Suprapubic skin (tissue), 4 donors: ENCODE measurements at regions not wholly inside any gene's neighbourhood (a gene's known extent, or its start where the extent isn't known, plus 50 kb on each side); places are given as distances from the start of the nearest gene placed in this dataset.

Experiments
- DNase-seq, 2 donors: peaks; one replicate each; pipeline ENCODE4 v3.0.0-alpha.2; 2019; ENCODE audit warnings: low spot score in 2 of 2
- H3K27ac ChIP-seq: fragments of 200-600 bp; sonication (generic); one replicate; pipeline ENCODE4 v1.5.1; 2019
- H3K27me3 ChIP-seq: fragments of 200-600 bp; sonication (generic); one replicate; pipeline ENCODE4 v1.5.1; 2019
- H3K36me3 ChIP-seq: fragments of 200-600 bp; sonication (generic); one replicate; pipeline ENCODE4 v1.5.1; 2019
- H3K4me1 ChIP-seq: fragments of 200-600 bp; sonication (generic); one replicate; pipeline ENCODE4 v1.5.1; 2019
- H3K4me3 ChIP-seq: fragments of 200-600 bp; sonication (generic); one replicate; pipeline ENCODE4 v1.5.1; 2019; ENCODE audit warnings: mild to moderate bottlenecking
- H3K9me3 ChIP-seq: fragments of 200-600 bp; sonication (generic); one replicate; pipeline ENCODE4 v1.5.1; 2019
- CTCF ChIP-seq, 2 donors: fragments of 200-600 bp in 1 of 2; fragments of 450-650 bp in 1 of 2; sonication (generic) in 1 of 2; IDR thresholded peaks; one replicate each; pipeline ENCODE4 v1.5.1; 2016 to 2019; ENCODE audit warnings: antibody characterized with exemption in 2 of 2, mild to moderate bottlenecking in 1 of 2, moderate library complexity in 1 of 2
- EP300 ChIP-seq: sonication (generic); formaldehyde crosslinking; IDR thresholded peaks from one replicate; pipeline ENCODE4 v1.6.1; 2017; ENCODE audit warnings: antibody characterized with exemption
- POLR2A ChIP-seq, 2 donors: fragments of 450-650 bp; IDR thresholded peaks; one replicate each; pipeline ENCODE4 v1.6.1; 2017; ENCODE audit warnings: antibody characterized with exemption in 2 of 2, mild to moderate bottlenecking in 2 of 2, moderate library complexity in 2 of 2
- POLR2AphosphoS5 ChIP-seq, 3 donors: sonication (generic); formaldehyde crosslinking; IDR thresholded peaks; one replicate each; pipeline ENCODE4 v1.6.1; 2017; ENCODE audit warnings: antibody characterized with exemption in 3 of 3
- WGBS: methylation state at CpG from one replicate; pipeline ENCODE4 v1.1.5; 2018; 5-methylcytosine and 5-hydroxymethylcytosine counted together

- no peaks in the 10 kb centered on the region for H3K27me3 ChIP-seq
- H3K9me3 ChIP-seq: no peaks in the 10 kb centered on the region
- H3K27ac ChIP-seq: peak overlapping the region; percentile 72
- H3K4me1 ChIP-seq: peaks cover 3% of the 10 kb centered on the region
- no peak for DNase-seq
- no peak overlapping the region for H3K4me3 ChIP-seq
- no peaks in the 10 kb centered on the region for H3K36me3 ChIP-seq
- 77% methylated on average over 3 of the region's 3 CpGs for WGBS
- TF ChIP-seq POLR2A (IDR thresholded peaks at IDR 0.05): no peak
Observed at GRCh38 chr5:107313921-107314320, 356.8 kb downstream of the EFNA5 start.

GRCh38 chr5:107313098-107313497 lies 357.6 kb downstream of the EFNA5 start:
- Histone ChIP-seq H3K27me3 (no peaks in the 10 kb centered on the region), H3K9me3 (no peaks in the 10 kb centered on the region), H3K36me3 (no peaks in the 10 kb centered on the region), H3K4me3 (no peak overlapping the region), H3K27ac (no peak overlapping the region), H3K4me1 (peaks cover 3% of the 10 kb centered on the region)
- 82% methylated on average over 3 of the region's 3 CpGs for WGBS
- DNase-seq: no peak
- TF ChIP-seq POLR2AphosphoS5 (IDR thresholded peaks at IDR 0.05) (no peak), POLR2A (IDR thresholded peaks at IDR 0.05) (no peak), CTCF (IDR thresholded peaks at IDR 0.05) (no peak), EP300 (no peak)

GRCh38 chr5:107310181-107310580 lies 360.6 kb downstream of the EFNA5 start:
- WGBS: 76% methylated on average over 1 of the region's 1 CpG
- H3K9me3 ChIP-seq: no peaks in the 10 kb centered on the region
- H3K4me1 ChIP-seq: peaks cover 3% of the 10 kb centered on the region
- TF ChIP-seq CTCF (IDR thresholded peaks at IDR 0.05) (no peak), EP300 (no peak), POLR2AphosphoS5 (IDR thresholded peaks at IDR 0.05) (no peak), POLR2A (IDR thresholded peaks at IDR 0.05) (no peak)
- no peaks in the 10 kb centered on the region for H3K27me3 ChIP-seq
- no peak overlapping the region for H3K27ac ChIP-seq
- no peak for DNase-seq
- no peak overlapping the region for H3K4me3 ChIP-seq
- no peaks in the 10 kb centered on the region for H3K36me3 ChIP-seq

- no peak overlapping the region for H3K4me3 ChIP-seq
- no peaks in the 10 kb centered on the region for H3K36me3 ChIP-seq
- H3K9me3 ChIP-seq: no peaks in the 10 kb centered on the region
- no peak overlapping the region for H3K27ac ChIP-seq
- no peaks in the 10 kb centered on the region for H3K27me3 ChIP-seq
- 94% methylated on average over 3 of the region's 3 CpGs for WGBS
- H3K4me1 ChIP-seq: no peaks in the 10 kb centered on the region
- no peak for DNase-seq
- TF ChIP-seq POLR2AphosphoS5 (IDR thresholded peaks at IDR 0.05): no peak
- no peak for TF ChIP-seq CTCF (IDR thresholded peaks at IDR 0.05)
- TF ChIP-seq POLR2A (IDR thresholded peaks at IDR 0.05): no peak
- no peak for TF ChIP-seq EP300
Observed at GRCh38 chr5:107306594-107306993, 364.1 kb downstream of the EFNA5 start.

GRCh38 chr5:107306002-107306401 lies 364.7 kb downstream of the EFNA5 start:
- Histone ChIP-seq H3K9me3 (no peaks in the 10 kb centered on the region), H3K4me1 (no peaks in the 10 kb centered on the region), H3K27ac (no peak overlapping the region), H3K36me3 (no peaks in the 10 kb centered on the region), H3K4me3 (no peak overlapping the region), H3K27me3 (no peaks in the 10 kb centered on the region)
- no peak for DNase-seq
- no peak for TF ChIP-seq EP300
- TF ChIP-seq POLR2AphosphoS5 (IDR thresholded peaks at IDR 0.05): no peak
- TF ChIP-seq POLR2A (IDR thresholded peaks at IDR 0.05): no peak
- TF ChIP-seq CTCF (IDR thresholded peaks at IDR 0.05): no peak
- WGBS: 83% methylated on average over 3 of the region's 3 CpGs

GRCh38 chr5:107304684-107305083 lies 366.1 kb downstream of the EFNA5 start:
- Histone ChIP-seq H3K4me1 (no peaks in the 10 kb centered on the region), H3K9me3 (no peaks in the 10 kb centered on the region), H3K27me3 (no peaks in the 10 kb centered on the region), H3K27ac (no peak overlapping the region), H3K36me3 (no peaks in the 10 kb centered on the region), H3K4me3 (no peak overlapping the region)
- no peak for DNase-seq
- TF ChIP-seq CTCF (IDR thresholded peaks at IDR 0.05) (no peak), EP300 (no peak), POLR2AphosphoS5 (IDR thresholded peaks at IDR 0.05) (no peak), POLR2A (IDR thresholded peaks at IDR 0.05) (no peak)
